ENCODE measurements at regions not wholly inside any gene's neighbourhood (a gene's known extent, or its start where the extent isn't known, plus 50 kb on each side); places are given as distances from the start of the nearest gene placed in this dataset.

DNA sequence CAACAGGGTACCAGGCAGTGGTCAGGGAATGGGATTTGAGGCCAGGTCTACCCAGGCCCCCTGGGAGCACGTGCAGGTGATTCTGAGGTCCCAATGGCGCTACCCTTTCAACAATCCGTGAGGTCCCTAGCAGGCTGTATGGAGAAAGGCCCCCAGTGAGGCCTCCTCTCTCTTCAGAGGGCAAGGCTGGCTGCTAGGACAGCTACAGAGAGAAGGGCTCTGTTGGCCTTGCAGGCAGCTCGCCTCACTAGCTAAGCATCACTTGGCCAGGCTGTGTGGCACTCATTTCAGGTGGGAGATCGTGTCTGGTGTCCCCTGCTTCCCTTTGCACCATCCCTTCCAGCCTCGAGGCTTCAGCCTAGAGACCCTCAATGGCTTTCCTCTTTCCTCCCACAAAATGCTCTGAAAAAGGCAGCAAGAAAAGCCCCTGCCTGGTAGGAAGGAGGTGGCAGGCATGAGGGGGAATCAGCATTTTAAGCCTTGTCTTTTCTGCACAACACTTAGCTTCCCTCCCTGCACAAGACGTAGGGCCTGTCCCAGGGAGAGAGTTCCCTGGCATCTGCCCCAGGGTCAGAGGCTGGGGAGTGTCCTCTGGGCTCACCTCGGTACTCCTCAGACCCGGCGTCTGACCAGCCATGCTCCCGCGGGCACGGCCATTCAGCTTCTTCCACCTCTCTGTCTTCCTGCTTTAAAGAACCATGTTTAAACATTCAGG is 111.8 kb downstream of the ASB7 start:
- TF ChIP-seq, protein P1, sequence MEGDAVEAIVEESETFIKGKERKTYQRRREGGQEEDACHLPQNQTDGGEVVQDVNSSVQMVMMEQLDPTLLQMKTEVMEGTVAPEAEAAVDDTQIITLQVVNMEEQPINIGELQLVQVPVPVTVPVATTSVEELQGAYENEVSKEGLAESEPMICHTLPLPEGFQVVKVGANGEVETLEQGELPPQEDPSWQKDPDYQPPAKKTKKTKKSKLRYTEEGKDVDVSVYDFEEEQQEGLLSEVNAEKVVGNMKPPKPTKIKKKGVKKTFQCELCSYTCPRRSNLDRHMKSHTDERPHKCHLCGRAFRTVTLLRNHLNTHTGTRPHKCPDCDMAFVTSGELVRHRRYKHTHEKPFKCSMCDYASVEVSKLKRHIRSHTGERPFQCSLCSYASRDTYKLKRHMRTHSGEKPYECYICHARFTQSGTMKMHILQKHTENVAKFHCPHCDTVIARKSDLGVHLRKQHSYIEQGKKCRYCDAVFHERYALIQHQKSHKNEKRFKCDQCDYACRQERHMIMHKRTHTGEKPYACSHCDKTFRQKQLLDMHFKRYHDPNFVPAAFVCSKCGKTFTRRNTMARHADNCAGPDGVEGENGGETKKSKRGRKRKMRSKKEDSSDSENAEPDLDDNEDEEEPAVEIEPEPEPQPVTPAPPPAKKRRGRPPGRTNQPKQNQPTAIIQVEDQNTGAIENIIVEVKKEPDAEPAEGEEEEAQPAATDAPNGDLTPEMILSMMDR (conservative IDR thresholded peaks at IDR 0.05; ENCODE audit: low read length) = no peak
- no peak for TF ChIP-seq EZH2phosphoT487 (IDR thresholded peaks at IDR 0.05; ENCODE audit: borderline replicate concordance)
